BLaER1 treated with 17β-estradiol and CSF1 and Interleukin-3, amounts not matched to agents 10 nM and 100 nM (cell line): ENCODE measurements at regions not wholly inside any gene's neighbourhood (a gene's known extent, or its start where the extent isn't known, plus 50 kb on each side); places are given as distances from the start of the nearest gene placed in this dataset.
A peak's percentile ranks its signal among the peaks of the same experiment; 100 is the strongest.

ENCODE experiments used
- H3K27ac ChIP-seq, 11 experiments: shearing (Covaris generic); formaldehyde crosslinking; 2 replicates each; pipeline ENCODE4 v1.8.1; 2022
- H3K27me3 ChIP-seq, 11 experiments: shearing (Covaris generic); formaldehyde crosslinking; 2 replicates each; pipeline ENCODE4 v1.8.1; 2022
- H3K36me3 ChIP-seq, 11 experiments: shearing (Covaris generic); formaldehyde crosslinking; 2 replicates each; pipeline ENCODE4 v1.8.1; 2022
- H3K4me1 ChIP-seq, 10 experiments: shearing (Covaris generic); formaldehyde crosslinking; 2 replicates each; pipeline ENCODE4 v1.8.1; 2022
- H3K4me2 ChIP-seq, 11 experiments: shearing (Covaris generic); formaldehyde crosslinking; 2 replicates each; pipeline ENCODE4 v1.8.1; 2022
- H3K4me3 ChIP-seq, 10 experiments: shearing (Covaris generic); formaldehyde crosslinking; 2 replicates each; pipeline ENCODE4 v1.8.1; 2022
- H3K9ac ChIP-seq, 11 experiments: shearing (Covaris generic); formaldehyde crosslinking; 2 replicates each; pipeline ENCODE4 v1.8.1; 2022
- H3K9me3 ChIP-seq, 11 experiments: shearing (Covaris generic); formaldehyde crosslinking; replicated peaks in 1 of 11; 2 replicates each; pipeline ENCODE4 v1.8.1; 2022
- H4K20me1 ChIP-seq, 11 experiments: shearing (Covaris generic); formaldehyde crosslinking; 2 replicates each; pipeline ENCODE4 v1.8.1; 2022
- Cebpa-rat ChIP-seq, 11 experiments: shearing (Covaris generic); IDR thresholded peaks; 2 replicates each; pipeline ENCODE4 v1.8.1; 2022

GRCh38 chr4:24405926-24406325 lies 178.4 kb downstream of the DHX15 start:
- H3K36me3 ChIP-seq: no peaks in the 10 kb centered on the region
- H3K9ac ChIP-seq: no peak overlapping the region
- no peaks in the 10 kb centered on the region; a peak in 1 of 22 replicates for H3K9me3 ChIP-seq
- H3K27me3 ChIP-seq: no peaks in the 10 kb centered on the region
- no peak for TF ChIP-seq Cebpa-rat (IDR thresholded peaks at IDR 0.05)
- H3K4me1 ChIP-seq: no peaks in the 10 kb centered on the region
- no peaks in the 10 kb centered on the region for H4K20me1 ChIP-seq
- H3K4me3 ChIP-seq: no peak overlapping the region
- H3K27ac ChIP-seq: no peak overlapping the region
- H3K4me2 ChIP-seq: no peak overlapping the region

GRCh38 chr4:24405341-24405740 lies 179.0 kb downstream of the DHX15 start:
- Histone ChIP-seq H4K20me1 (no peaks in the 10 kb centered on the region), H3K4me3 (no peak overlapping the region), H3K4me1 (no peaks in the 10 kb centered on the region), H3K9ac (no peak overlapping the region), H3K4me2 (no peak overlapping the region), H3K27ac (no peak overlapping the region), H3K36me3 (no peaks in the 10 kb centered on the region), H3K9me3 (no peaks in the 10 kb centered on the region; a peak in 1 of 22 replicates), H3K27me3 (no peaks in the 10 kb centered on the region)
- TF ChIP-seq Cebpa-rat (IDR thresholded peaks at IDR 0.05): no peak

GRCh38 chr4:24404281-24404680 lies 180.1 kb downstream of the DHX15 start:
- no peak overlapping the region for H3K4me2 ChIP-seq
- H3K27ac ChIP-seq: no peak overlapping the region
- H3K36me3 ChIP-seq: no peaks in the 10 kb centered on the region
- no peaks in the 10 kb centered on the region; a peak in 1 of 22 replicates for H3K9me3 ChIP-seq
- no peak for TF ChIP-seq Cebpa-rat (IDR thresholded peaks at IDR 0.05)
- no peaks in the 10 kb centered on the region for H3K27me3 ChIP-seq
- no peak overlapping the region for H3K9ac ChIP-seq
- H3K4me3 ChIP-seq: no peak overlapping the region
- no peaks in the 10 kb centered on the region for H3K4me1 ChIP-seq
- H4K20me1 ChIP-seq: no peaks in the 10 kb centered on the region

GRCh38 chr4:24403265-24403664 lies 181.1 kb downstream of the DHX15 start:
- H3K4me1 ChIP-seq: no peaks in the 10 kb centered on the region
- no peaks in the 10 kb centered on the region for H3K36me3 ChIP-seq
- no peaks in the 10 kb centered on the region for H4K20me1 ChIP-seq
- no peak overlapping the region for H3K9ac ChIP-seq
- TF ChIP-seq Cebpa-rat (IDR thresholded peaks at IDR 0.05): no peak
- no peaks in the 10 kb centered on the region for H3K27me3 ChIP-seq
- H3K9me3 ChIP-seq: no peaks in the 10 kb centered on the region; a peak in 1 of 22 replicates
- H3K27ac ChIP-seq: no peak overlapping the region
- no peak overlapping the region for H3K4me2 ChIP-seq
- no peak overlapping the region for H3K4me3 ChIP-seq

- no peak overlapping the region for H3K27ac ChIP-seq
- TF ChIP-seq Cebpa-rat (IDR thresholded peaks at IDR 0.05): no peak
- no peaks in the 10 kb centered on the region for H3K36me3 ChIP-seq
- no peaks in the 10 kb centered on the region for H3K27me3 ChIP-seq
- no peak overlapping the region for H3K9ac ChIP-seq
- no peak overlapping the region for H3K4me2 ChIP-seq
- no peaks in the 10 kb centered on the region for H3K9me3 ChIP-seq
- no peak overlapping the region for H3K4me3 ChIP-seq
- no peaks in the 10 kb centered on the region for H3K4me1 ChIP-seq
- H4K20me1 ChIP-seq: no peaks in the 10 kb centered on the region
Measured at GRCh38 chr4:24400537-24400936, 183.8 kb downstream of the DHX15 start.

GRCh38 chr4:24396988-24397387 lies 187.4 kb downstream of the DHX15 start:
- H4K20me1 ChIP-seq: no peaks in the 10 kb centered on the region
- no peaks in the 10 kb centered on the region for H3K36me3 ChIP-seq
- H3K27ac ChIP-seq: no peak overlapping the region
- H3K4me2 ChIP-seq: no peak overlapping the region
- H3K9ac ChIP-seq: no peak overlapping the region
- H3K9me3 ChIP-seq: no peaks in the 10 kb centered on the region
- H3K27me3 ChIP-seq: no peaks in the 10 kb centered on the region
- no peak overlapping the region for H3K4me3 ChIP-seq
- no peaks in the 10 kb centered on the region for H3K4me1 ChIP-seq
- peak in 2 of 11 experiments; percentile 41 to 51; a peak in 1 of 22 replicates for TF ChIP-seq Cebpa-rat (IDR thresholded peaks at IDR 0.05)

- Histone ChIP-seq H3K4me2 (no peak overlapping the region), H4K20me1 (no peaks in the 10 kb centered on the region), H3K4me3 (no peak overlapping the region), H3K27ac (no peak overlapping the region), H3K36me3 (no peaks in the 10 kb centered on the region), H3K4me1 (no peaks in the 10 kb centered on the region), H3K27me3 (no peaks in the 10 kb centered on the region), H3K9me3 (no peaks in the 10 kb centered on the region), H3K9ac (no peak overlapping the region)
- no peak for TF ChIP-seq Cebpa-rat (IDR thresholded peaks at IDR 0.05)
Measured at GRCh38 chr4:24395937-24396336, 188.4 kb downstream of the DHX15 start.

- no peak overlapping the region for H3K9ac ChIP-seq
- H3K9me3 ChIP-seq: no peaks in the 10 kb centered on the region
- no peaks in the 10 kb centered on the region for H3K27me3 ChIP-seq
- no peak for TF ChIP-seq Cebpa-rat (IDR thresholded peaks at IDR 0.05)
- no peaks in the 10 kb centered on the region for H3K4me1 ChIP-seq
- no peaks in the 10 kb centered on the region for H4K20me1 ChIP-seq
- H3K4me2 ChIP-seq: no peak overlapping the region
- H3K4me3 ChIP-seq: no peak overlapping the region
- H3K27ac ChIP-seq: no peak overlapping the region
- H3K36me3 ChIP-seq: no peaks in the 10 kb centered on the region
Measured at GRCh38 chr4:24394041-24394440, 190.3 kb downstream of the DHX15 start.

GRCh38 chr4:24392613-24393012 lies 191.7 kb downstream of the DHX15 start:
- H3K4me2 ChIP-seq: no peak overlapping the region
- TF ChIP-seq Cebpa-rat (IDR thresholded peaks at IDR 0.05): no peak
- no peaks in the 10 kb centered on the region for H4K20me1 ChIP-seq

GRCh38 chr4:24382381-24382780 lies 202.0 kb downstream of the DHX15 start:
- H3K27me3 ChIP-seq: no peaks in the 10 kb centered on the region
- 0 out of 22 replicates have a peak, but pooled peaks cover 0 to 11% (median 0%) of the 10 kb centered on the region in 11 experiments for H3K9me3 ChIP-seq
- no peak overlapping the region for H3K4me3 ChIP-seq
- H3K4me2 ChIP-seq: peak overlapping the region in 7 of 11 experiments; percentile 3 to 43 (median 29); a peak in 10 of 22 replicates
- no peak for TF ChIP-seq Cebpa-rat (IDR thresholded peaks at IDR 0.05)
- no peaks in the 10 kb centered on the region for H4K20me1 ChIP-seq
- no peak overlapping the region for H3K9ac ChIP-seq
- H3K27ac ChIP-seq: no peak overlapping the region
- H3K4me1 ChIP-seq: peaks cover 0 to 10% (median 7%) of the 10 kb centered on the region in 10 experiments; a peak in 10 of 20 replicates
- H3K36me3 ChIP-seq: no peaks in the 10 kb centered on the region

More at GRCh38 chr4:24392613-24393012, 191.7 kb downstream of the DHX15 start:
- H3K9ac ChIP-seq: no peak overlapping the region
- H3K4me1 ChIP-seq: no peaks in the 10 kb centered on the region
- H3K36me3 ChIP-seq: no peaks in the 10 kb centered on the region
- no peaks in the 10 kb centered on the region for H3K27me3 ChIP-seq
- no peaks in the 10 kb centered on the region for H3K9me3 ChIP-seq
- H3K27ac ChIP-seq: no peak overlapping the region
- H3K4me3 ChIP-seq: no peak overlapping the region
